ENCODE measurements at regions not wholly inside any gene's neighbourhood (a gene's known extent, or its start where the extent isn't known, plus 50 kb on each side); places are given as distances from the start of the nearest gene placed in this dataset.

- Histone ChIP-seq H3K79me2 (ENCODE audit: control insufficient read depth, insufficient read depth, low read length) (no peaks in the 10 kb centered on the region), H3K4me3 (no peak overlapping the region), H3K4me1 (ENCODE audit: control insufficient read depth, insufficient read depth, low read length) (no peaks in the 10 kb centered on the region), H3K27ac (ENCODE audit: control insufficient read depth, insufficient read depth) (no peak overlapping the region), H3K9ac (ENCODE audit: control insufficient read depth, insufficient read depth, low read length) (no peak overlapping the region), H2AFZ (ENCODE audit: control insufficient read depth, low read depth, low read length) (no peak overlapping the region), H3K9me3 (replicated peaks; ENCODE audit: control insufficient read depth, insufficient read depth, low read length) (no peaks in the 10 kb centered on the region), H3K4me2 (ENCODE audit: control insufficient read depth, insufficient read depth) (no peak overlapping the region), H3K36me3 (ENCODE audit: control insufficient read depth in 2 of 2, insufficient read depth in 2 of 2, low read length in 1 of 2) (no peaks in the 10 kb centered on the region), H3K27me3 (replicated peaks in 1 of 2; ENCODE audit: control insufficient read depth in 2 of 2, insufficient read depth in 2 of 2, low read length in 1 of 2) (no peaks in the 10 kb centered on the region), H4K20me1 (ENCODE audit: control insufficient read depth, insufficient read depth) (no peaks in the 10 kb centered on the region)
- BruUV-seq (replicated peaks): no TSS peak
- SMC1A ChIA-PET (ENCODE audit: uncharacterized antibody, unreplicated experiment): interaction anchor here (1.7 to 4.5 kb wide), 3 partner anchors 8 to 87 kb away, joined by 4 to 21 read pairs (median 17); no protein-coding TSS in a partner anchor
- POLR2A ChIA-PET: no interaction called here
- intact Hi-C loops (cut with micrococcal nuclease; ENCODE audit: unreplicated experiment): no loop called here
- CTCF ChIA-PET: no interaction called here
- FAIRE-seq (no peak), DNase-seq (ENCODE audit: low read depth, low spot score) (no peak), ATAC-seq (no peak)
- RAD21 ChIA-PET (ENCODE audit: unreplicated experiment): interaction anchor here (1.3 to 3.0 kb wide), 2 partner anchors 45 to 85 kb away, joined by 3 to 17 read pairs; no protein-coding TSS in a partner anchor
- in situ Hi-C loops (cut with MboI): no loop called here
- TF ChIP-seq HDAC2 (IDR thresholded peaks at IDR 0.05) (no peak), PBX3 (IDR thresholded peaks at IDR 0.05; ENCODE audit: insufficient replicate concordance, low read depth, low read length) (no peak), BCL11A (IDR thresholded peaks at IDR 0.05; ENCODE audit: low read depth, low read length) (no peak), TCF12 (IDR thresholded peaks at IDR 0.05; ENCODE audit: low read depth, low read length) (no peak)
- 53% methylated on average over 7 of the region's 7 CpGs for WGBS (ENCODE audit: insufficient coverage, insufficient replicate concordance, low lambda C conversion rate, missing lambda C conversion rate)
These were observed 892.7 kb downstream of the TLE1 start for GRCh38 chr9:80796632-80797031.

GRCh38 chr9:80794197-80794596 is 895.1 kb downstream of the TLE1 start:
- H3K36me3 ChIP-seq (ENCODE audit: control insufficient read depth in 2 of 2, insufficient read depth in 2 of 2, low read length in 1 of 2): no peaks in the 10 kb centered on the region
- no peaks in the 10 kb centered on the region for H3K4me1 ChIP-seq (ENCODE audit: control insufficient read depth, insufficient read depth, low read length)
- H3K27ac ChIP-seq (ENCODE audit: control insufficient read depth, insufficient read depth): no peak overlapping the region
- H3K9ac ChIP-seq (ENCODE audit: control insufficient read depth, insufficient read depth, low read length): no peak overlapping the region
- H3K4me3 ChIP-seq: no peak overlapping the region
- DNase-seq (ENCODE audit: low read depth, low spot score) (no peak), ATAC-seq (no peak), FAIRE-seq (no peak)
- ChIA-PET RAD21 (ENCODE audit: unreplicated experiment) (interaction anchor here (1.2 kb wide), 2 partner anchors 18 to 90 kb away, joined by 3 read pairs; no protein-coding TSS in a partner anchor), SMC1A (ENCODE audit: uncharacterized antibody, unreplicated experiment) (interaction anchor here (2.5 to 4.1 kb wide), 2 partner anchors 9 to 48 kb away, joined by 7 to 20 read pairs; no protein-coding TSS in a partner anchor), POLR2A (interaction anchor here (0.5 to 1.3 kb wide), 2 partner anchors 9 to 20 kb away, joined by 3 read pairs; no protein-coding TSS in a partner anchor), CTCF (no interaction called here)
- no peaks in the 10 kb centered on the region for H3K79me2 ChIP-seq (ENCODE audit: control insufficient read depth, insufficient read depth, low read length)
- H3K9me3 ChIP-seq (replicated peaks; ENCODE audit: control insufficient read depth, insufficient read depth, low read length): no peaks in the 10 kb centered on the region
- intact Hi-C loops (cut with micrococcal nuclease; ENCODE audit: unreplicated experiment): no loop called here
- in situ Hi-C loops (cut with MboI): no loop called here
- H3K27me3 ChIP-seq (replicated peaks in 1 of 2; ENCODE audit: control insufficient read depth in 2 of 2, insufficient read depth in 2 of 2, low read length in 1 of 2): no peaks in the 10 kb centered on the region
- 39% methylated on average over 5 of the region's 5 CpGs for WGBS (ENCODE audit: insufficient coverage, insufficient replicate concordance, low lambda C conversion rate, missing lambda C conversion rate)
- H4K20me1 ChIP-seq (ENCODE audit: control insufficient read depth, insufficient read depth): no peaks in the 10 kb centered on the region
- H2AFZ ChIP-seq (ENCODE audit: control insufficient read depth, low read depth, low read length): no peak overlapping the region
- no TSS peak for BruUV-seq (replicated peaks)
- no peak overlapping the region for H3K4me2 ChIP-seq (ENCODE audit: control insufficient read depth, insufficient read depth)
- TF ChIP-seq TCF3 (IDR thresholded peaks at IDR 0.05; ENCODE audit: borderline replicate concordance, insufficient read depth, low read depth, low read length) (no peak), RCOR1 (conservative IDR thresholded peaks at IDR 0.05; ENCODE audit: low read depth, low read length) (no peak), TCF7 (IDR thresholded peaks at IDR 0.05; ENCODE audit: borderline replicate concordance) (no peak), SMARCA5 (IDR thresholded peaks at IDR 0.05) (no peak), ZNF384 (IDR thresholded peaks at IDR 0.05; ENCODE audit: borderline replicate concordance, low read depth, low read length) (no peak), CBFB (IDR thresholded peaks at IDR 0.05; ENCODE audit: low read depth) (no peak), TARDBP (IDR thresholded peaks at IDR 0.05; ENCODE audit: borderline replicate concordance) (no peak), ELK1 (IDR thresholded peaks at IDR 0.05; ENCODE audit: low read depth, low read length) (no peak), ZNF217 (IDR thresholded peaks at IDR 0.05) (no peak), SRF (IDR thresholded peaks at IDR 0.05; ENCODE audit: low read depth in 2 of 2, low read length in 2 of 2) (no peak), EED (IDR thresholded peaks at IDR 0.05; ENCODE audit: low read depth) (no peak), SMAD1 (IDR thresholded peaks at IDR 0.05; ENCODE audit: low read depth, partially characterized antibody) (no peak), NFXL1 (IDR thresholded peaks at IDR 0.05; ENCODE audit: borderline replicate concordance) (no peak), NR2C1 (IDR thresholded peaks at IDR 0.05) (no peak), CEBPB (IDR thresholded peaks at IDR 0.05; ENCODE audit: borderline replicate concordance in 1 of 2, low read depth in 2 of 2, low read length in 2 of 2) (no peak)

Measured in GM12878 (cell line).